Keratinocyte (primary cell): ENCODE measurements at regions not wholly inside any gene's neighbourhood (a gene's known extent, or its start where the extent isn't known, plus 50 kb on each side); places are given as distances from the start of the nearest gene placed in this dataset.

Experiments used
- CTCF ChIP-seq, 3 experiments: IDR thresholded peaks in 1 of 3; conservative IDR thresholded peaks in 1 of 3; optimal IDR thresholded peaks in 1 of 3; 2 replicates in 2 of 3; 3 replicates in 1 of 3; pipeline versions ENCODE3 to v1.5.1; 2011; ENCODE audit warnings: low read length in 3 of 3, mild to moderate bottlenecking in 3 of 3, moderate library complexity in 2 of 3, control low read depth in 1 of 3, inconsistent platforms in 1 of 3; ENCODE audit not compliant: insufficient read depth in 2 of 3; ENCODE audit errors: extremely low read depth in 1 of 3
- EZH2 ChIP-seq: IDR thresholded peaks from one replicate; pipeline ENCODE4 v1.6.1; 2012; ENCODE audit warnings: inconsistent platforms, mild to moderate bottlenecking, low read length, moderate library complexity

GRCh38 chr11:87440076-87440770 lies 402.5 kb downstream of the TMEM135 start:
- no peak for TF ChIP-seq CTCF (optimal IDR thresholded peaks at IDR 0.05 in 1 of 3, IDR thresholded peaks at IDR 0.05 in 1 of 3, conservative IDR thresholded peaks at IDR 0.05 in 1 of 3; ENCODE audit: extremely low read depth in 1 of 3, insufficient read depth in 2 of 3, low read length in 3 of 3)
- TF ChIP-seq EZH2: no peak
